Naive B cell (primary cell): ENCODE measurements at regions not wholly inside any gene's neighbourhood (a gene's known extent, or its start where the extent isn't known, plus 50 kb on each side); places are given as distances from the start of the nearest gene placed in this dataset.
"Not testable (repeated sequence)": the region's sequence is repeated elsewhere in the genome, so short reads cannot be mapped to it uniquely, and the experiment has no call there.

Experiments used
- ATAC-seq, 2 donors: fragments of 150-1000 bp; cut with Tn5 transposase; 2 replicates each; pipeline ENCODE4 v1.10.0; 2021; ENCODE audit warnings: low read depth in 2 of 2, mild to moderate bottlenecking in 2 of 2, moderate library complexity in 2 of 2
- DNase-seq: peaks from one replicate; pipeline ENCODE4 v3.0.0; 2022
- H3K27ac Mint-ChIP-seq, 6 donors: one replicate each; pipeline ENCODE4 v1.8.0; 2020 to 2022; ENCODE audit warnings: mild to moderate bottlenecking in 6 of 6, mixed read lengths in 6 of 6, moderate library complexity in 5 of 6, inconsistent platforms in 2 of 6
- H3K27me3 Mint-ChIP-seq, 3 donors: one replicate each; pipeline ENCODE4 v1.8.0; 2021 to 2022; ENCODE audit warnings: mixed read lengths in 3 of 3, mild to moderate bottlenecking in 1 of 3
- H3K36me3 Mint-ChIP-seq, 2 donors: one replicate each; pipeline ENCODE4 v1.8.0; 2020 to 2022; ENCODE audit warnings: mixed read lengths in 2 of 2, inconsistent platforms in 1 of 2, mild to moderate bottlenecking in 1 of 2
- H3K4me1 Mint-ChIP-seq, 3 donors: one replicate each; pipeline ENCODE4 v1.8.0; 2020 to 2022; ENCODE audit warnings: mixed read lengths in 3 of 3, inconsistent platforms in 1 of 3, mild to moderate bottlenecking in 1 of 3, moderate library complexity in 1 of 3
- H3K4me3 Mint-ChIP-seq, 8 donors: one replicate each; pipeline ENCODE4 v1.8.0; 2020 to 2022; ENCODE audit warnings: mild to moderate bottlenecking in 8 of 8, mixed read lengths in 8 of 8, moderate library complexity in 8 of 8, inconsistent platforms in 2 of 8
- H3K9me3 Mint-ChIP-seq, 7 donors: one replicate each; pipeline ENCODE4 v1.8.0; 2020 to 2022; ENCODE audit warnings: mixed read lengths in 7 of 7, mild to moderate bottlenecking in 5 of 7, inconsistent platforms in 2 of 7, moderate library complexity in 1 of 7

DNA sequence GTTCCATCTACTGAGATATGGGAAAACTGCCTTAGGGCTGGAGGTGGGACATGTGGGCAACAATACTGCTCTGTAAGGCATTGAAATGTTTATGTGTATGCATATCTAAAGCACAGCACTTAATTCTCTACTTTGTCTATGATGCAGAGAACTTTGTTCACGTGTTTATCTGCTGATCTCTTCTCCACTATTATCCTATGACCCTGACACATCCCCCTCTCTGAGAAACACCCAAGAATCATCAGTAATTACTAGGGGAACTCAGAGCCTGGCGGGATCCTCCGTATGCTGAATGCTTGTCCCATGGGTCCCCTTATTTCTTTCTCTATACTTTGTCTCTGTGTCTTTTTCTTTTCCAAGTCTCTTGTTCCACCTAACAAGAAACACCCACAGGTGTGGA, 63.8 kb downstream of the OR4A15 start:
- not testable (repeated sequence) for H3K36me3 Mint-ChIP-seq, H3K4me1 Mint-ChIP-seq, H3K4me3 Mint-ChIP-seq, ATAC-seq, DNase-seq, H3K27me3 Mint-ChIP-seq
- Mint-ChIP-seq H3K27ac (peak overlapping the region in 1 of 6 donors; percentile 35), H3K9me3 (peaks cover 0 to 24% (median 4%) of the 10 kb centered on the region in 7 donors)

DNA sequence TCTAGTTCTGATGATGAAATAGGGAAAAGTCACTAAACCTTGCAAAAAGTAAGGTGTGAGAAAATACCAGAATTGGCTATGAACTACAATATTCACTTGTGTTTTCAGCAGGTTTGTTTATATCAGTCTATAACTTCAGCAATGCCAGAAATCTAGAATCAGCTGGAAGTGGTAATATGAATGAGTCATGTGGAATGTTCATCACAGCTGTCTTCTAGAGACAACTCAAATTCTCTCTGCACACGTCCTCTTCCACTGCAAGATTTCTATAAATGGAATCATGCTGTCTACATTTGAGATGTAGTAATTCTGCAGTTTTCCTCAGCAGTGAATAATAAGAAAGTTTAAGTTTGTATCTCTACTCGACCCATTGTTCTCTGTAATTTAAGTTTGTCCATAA, 89.9 kb downstream of the OR4A15 start:
- Mint-ChIP-seq H3K4me1 (no peaks in the 10 kb centered on the region), H3K36me3 (no peaks in the 10 kb centered on the region), H3K9me3 (peaks cover 0 to 15% (median 7%) of the 10 kb centered on the region in 7 donors), H3K27me3 (no peaks in the 10 kb centered on the region), H3K4me3 (no peak overlapping the region), H3K27ac (no peak overlapping the region)
- ATAC-seq, result no peak
- DNase-seq, result no peak

DNA sequence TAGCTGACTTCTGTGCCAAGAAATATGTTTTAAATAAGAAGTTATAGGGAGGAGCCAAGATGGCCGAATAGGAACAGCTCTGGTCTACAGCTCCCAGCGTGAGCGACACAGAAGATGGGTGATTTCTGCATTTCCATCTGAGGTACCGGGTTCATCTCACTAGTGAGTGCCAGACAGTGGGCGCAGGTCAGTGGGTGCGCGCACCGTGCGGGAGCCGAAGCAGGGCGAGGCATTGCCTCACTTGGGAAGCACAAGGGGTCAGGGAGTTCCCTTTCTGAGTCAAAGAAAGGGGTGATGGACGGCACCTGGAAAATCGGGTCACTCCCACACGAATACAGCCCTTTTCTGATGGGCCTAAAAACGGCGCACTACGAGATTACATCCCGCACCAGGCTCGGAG, 92.1 kb downstream of the OR4A15 start:
- H3K9me3 Mint-ChIP-seq, result peaks cover 0 to 13% (median 7%) of the 10 kb centered on the region in 7 donors
- H3K4me1 Mint-ChIP-seq, ATAC-seq, H3K27ac Mint-ChIP-seq, H3K27me3 Mint-ChIP-seq, DNase-seq, H3K36me3 Mint-ChIP-seq: not testable (repeated sequence)
- H3K4me3 Mint-ChIP-seq, result peak overlapping the region in 1 of 8 donors; percentile 29

DNA sequence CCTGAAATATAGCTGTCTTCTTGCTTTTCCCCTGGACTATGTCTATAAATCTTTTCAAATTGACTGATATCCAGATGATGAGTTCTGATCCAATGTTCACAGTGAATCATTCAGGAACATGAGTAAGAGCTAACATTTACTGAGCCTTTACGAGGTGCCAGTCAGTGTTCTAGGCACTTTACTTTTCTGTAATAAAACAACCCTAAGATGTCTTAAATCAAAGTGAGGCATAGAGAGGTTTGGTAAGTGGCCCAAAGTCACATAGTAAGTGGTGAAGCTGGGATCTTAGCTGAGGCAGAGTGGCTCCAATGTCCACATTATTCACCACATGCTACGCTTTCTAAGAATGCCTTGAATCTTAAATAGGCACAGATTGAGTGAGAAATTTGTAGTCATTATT, 79.9 kb upstream of the OR4C15 start:
- DNase-seq, result no peak
- ATAC-seq, result no peak
- Mint-ChIP-seq H3K9me3 (peaks cover 0 to 13% (median 7%) of the 10 kb centered on the region in 7 donors), H3K27me3 (no peaks in the 10 kb centered on the region), H3K4me1 (no peaks in the 10 kb centered on the region), H3K27ac (no peak overlapping the region), H3K36me3 (no peaks in the 10 kb centered on the region), H3K4me3 (no peak overlapping the region)

DNA sequence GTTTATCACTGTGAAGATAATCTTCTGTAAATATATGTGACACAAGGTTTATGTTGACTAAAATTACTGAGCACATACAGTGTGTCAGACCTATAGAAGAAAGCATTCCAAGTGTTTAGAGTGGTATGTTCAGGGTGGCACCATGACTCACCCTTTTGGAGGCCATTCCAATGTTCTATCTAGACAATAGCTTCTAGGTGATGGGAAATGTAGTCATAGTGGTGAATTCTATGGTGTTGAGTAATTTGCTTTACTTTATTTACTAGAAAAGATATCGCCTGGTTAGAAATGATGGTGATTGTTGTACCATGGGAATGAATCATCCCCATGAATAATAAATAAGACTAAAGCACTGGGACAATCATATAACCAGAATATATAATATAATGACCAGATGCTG, 72.9 kb upstream of the OR4C15 start:
- no peak overlapping the region for H3K4me3 Mint-ChIP-seq
- no peak for DNase-seq
- H3K27me3 Mint-ChIP-seq, result no peaks in the 10 kb centered on the region
- H3K27ac Mint-ChIP-seq, result no peak overlapping the region
- no peak for ATAC-seq
- H3K36me3 Mint-ChIP-seq, result no peaks in the 10 kb centered on the region
- H3K4me1 Mint-ChIP-seq, result no peaks in the 10 kb centered on the region
- H3K9me3 Mint-ChIP-seq, result peaks cover 2 to 29% (median 8%) of the 10 kb centered on the region in 7 donors

DNA sequence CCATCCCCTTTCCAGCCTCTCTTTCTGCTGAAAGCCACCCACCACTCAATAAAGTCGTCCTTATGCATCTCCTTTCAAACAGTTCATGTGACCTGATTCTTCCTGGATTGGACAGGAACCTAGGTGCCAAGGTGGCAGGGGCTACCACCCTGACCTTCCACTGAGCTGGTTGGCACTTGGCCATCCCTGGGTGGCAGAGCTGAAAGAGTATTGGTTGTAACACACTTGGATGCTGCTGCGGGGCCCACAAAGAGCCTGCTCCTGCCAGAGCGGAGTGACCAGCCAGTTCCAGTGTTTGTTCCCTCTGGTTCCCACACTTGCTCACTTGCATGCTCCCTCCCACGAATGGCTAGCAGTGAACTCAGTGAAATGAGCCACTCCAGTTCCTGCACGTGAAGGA, 57.2 kb upstream of the OR4C15 start:
- peaks cover 0 to 7% of the 10 kb centered on the region in 2 donors for H3K36me3 Mint-ChIP-seq
- ATAC-seq (no peak), DNase-seq (no peak)
- no peak overlapping the region for H3K4me3 Mint-ChIP-seq
- no peaks in the 10 kb centered on the region for H3K27me3 Mint-ChIP-seq
- no peak overlapping the region for H3K27ac Mint-ChIP-seq
- H3K4me1 Mint-ChIP-seq, result no peaks in the 10 kb centered on the region
- peaks cover 14 to 60% (median 34%) of the 10 kb centered on the region in 7 donors for H3K9me3 Mint-ChIP-seq

DNA sequence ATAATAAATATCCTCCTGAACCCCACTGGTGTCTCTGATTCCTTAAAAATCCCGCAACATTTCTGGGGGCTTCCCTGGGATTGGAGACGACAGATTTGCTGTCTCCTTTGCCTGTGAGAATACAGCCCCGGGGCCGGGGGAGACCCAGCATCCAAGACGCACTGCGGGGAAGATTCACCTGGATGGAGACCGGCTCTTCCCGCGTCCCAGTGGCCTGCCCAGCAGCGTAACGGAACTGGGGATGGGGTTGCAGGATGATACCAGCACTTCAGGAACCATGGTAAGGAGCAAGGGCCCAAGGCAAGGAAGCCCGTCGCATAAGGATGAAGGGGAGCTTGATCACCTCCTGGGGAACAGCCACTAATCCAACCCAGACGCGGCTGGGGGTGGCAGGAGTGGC, 53.3 kb upstream of the OR4C15 start:
- H3K9me3 Mint-ChIP-seq, result peaks cover 14 to 58% (median 29%) of the 10 kb centered on the region in 7 donors

DNA sequence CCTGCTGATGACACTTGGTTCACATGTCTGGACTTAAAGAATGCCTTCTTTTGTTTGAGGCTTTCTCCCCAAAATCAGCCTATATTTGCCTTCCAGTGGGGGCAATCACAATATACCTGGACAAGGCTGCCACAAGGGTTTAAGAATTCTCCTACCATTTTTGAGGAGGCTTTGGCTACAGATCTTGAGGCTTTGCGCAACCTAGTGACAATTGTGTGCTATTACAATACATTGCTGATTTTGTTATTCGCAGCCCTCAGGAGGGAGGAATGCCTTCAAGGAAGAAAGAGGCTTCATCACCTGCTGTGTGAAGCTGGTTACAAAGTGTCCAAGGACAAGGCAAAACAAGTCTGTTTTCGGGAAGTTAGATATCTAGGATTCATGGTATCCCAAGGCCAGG, 50.8 kb upstream of the OR4C15 start:
- H3K27me3 Mint-ChIP-seq, result no peaks in the 10 kb centered on the region
- H3K9me3 Mint-ChIP-seq, result peaks cover 10 to 46% (median 18%) of the 10 kb centered on the region in 7 donors
- no peaks in the 10 kb centered on the region for H3K4me1 Mint-ChIP-seq
- no peak for ATAC-seq
- peaks cover 0 to 7% of the 10 kb centered on the region in 2 donors for H3K36me3 Mint-ChIP-seq
- no peak for DNase-seq
- H3K27ac Mint-ChIP-seq, result no peak overlapping the region
- H3K4me3 Mint-ChIP-seq, result no peak overlapping the region

More for the DNA sequence above, 53.3 kb upstream of the OR4C15 start:
- Mint-ChIP-seq H3K27me3 (no peaks in the 10 kb centered on the region), H3K4me1 (no peaks in the 10 kb centered on the region), H3K36me3 (peaks cover 0 to 7% of the 10 kb centered on the region in 2 donors), H3K4me3 (no peak overlapping the region), H3K27ac (no peak overlapping the region)
- DNase-seq, result no peak
- no peak for ATAC-seq
